ENCODE measurements at regions not wholly inside any gene's neighbourhood (a gene's known extent, or its start where the extent isn't known, plus 50 kb on each side); places are given as distances from the start of the nearest gene placed in this dataset.

- TF ChIP-seq, protein P1, sequence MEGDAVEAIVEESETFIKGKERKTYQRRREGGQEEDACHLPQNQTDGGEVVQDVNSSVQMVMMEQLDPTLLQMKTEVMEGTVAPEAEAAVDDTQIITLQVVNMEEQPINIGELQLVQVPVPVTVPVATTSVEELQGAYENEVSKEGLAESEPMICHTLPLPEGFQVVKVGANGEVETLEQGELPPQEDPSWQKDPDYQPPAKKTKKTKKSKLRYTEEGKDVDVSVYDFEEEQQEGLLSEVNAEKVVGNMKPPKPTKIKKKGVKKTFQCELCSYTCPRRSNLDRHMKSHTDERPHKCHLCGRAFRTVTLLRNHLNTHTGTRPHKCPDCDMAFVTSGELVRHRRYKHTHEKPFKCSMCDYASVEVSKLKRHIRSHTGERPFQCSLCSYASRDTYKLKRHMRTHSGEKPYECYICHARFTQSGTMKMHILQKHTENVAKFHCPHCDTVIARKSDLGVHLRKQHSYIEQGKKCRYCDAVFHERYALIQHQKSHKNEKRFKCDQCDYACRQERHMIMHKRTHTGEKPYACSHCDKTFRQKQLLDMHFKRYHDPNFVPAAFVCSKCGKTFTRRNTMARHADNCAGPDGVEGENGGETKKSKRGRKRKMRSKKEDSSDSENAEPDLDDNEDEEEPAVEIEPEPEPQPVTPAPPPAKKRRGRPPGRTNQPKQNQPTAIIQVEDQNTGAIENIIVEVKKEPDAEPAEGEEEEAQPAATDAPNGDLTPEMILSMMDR (IDR thresholded peaks at IDR 0.05): no peak
- H4K20me1 ChIP-seq (ENCODE audit: insufficient read depth, low read length): no peaks in the 10 kb centered on the region
- H3K27ac Mint-ChIP-seq: peak overlapping the region in 3 of 7 donors; percentile 12 to 85 (median 36)
- no CpG with 5 or more reads among the region's 7 CpGs for WGBS (ENCODE audit: insufficient coverage)
- H3K27me3 ChIP-seq (ENCODE audit: control insufficient read depth in 2 of 2, insufficient read depth in 2 of 2, low read length in 2 of 2): no peaks in the 10 kb centered on the region
- peaks cover 2 to 3% (median 3%) of the 10 kb centered on the region in 3 donors for H3K27me3 Mint-ChIP-seq (ENCODE audit: low read depth in 3 of 3)
- no peaks in the 10 kb centered on the region for H3K36me3 ChIP-seq (replicated peaks in 1 of 2; ENCODE audit: control insufficient read depth in 1 of 2, insufficient read depth in 2 of 2, low read length in 2 of 2)
- no peaks in the 10 kb centered on the region for H3K9me3 ChIP-seq (replicated peaks in 1 of 2; ENCODE audit: control insufficient read depth in 1 of 2, insufficient read depth in 1 of 2, low read length in 2 of 2)
- H3K9me3 Mint-ChIP-seq: peaks cover 0 to 2% (median 0%) of the 10 kb centered on the region in 7 donors
- peak overlapping the region; percentile 13 to 79 for H3K4me3 Mint-ChIP-seq
- intact Hi-C loops (cut with micrococcal nuclease): no loop called here
- H3K36me3 Mint-ChIP-seq: no peaks in the 10 kb centered on the region
- no peaks in the 10 kb centered on the region for H3K79me2 ChIP-seq (ENCODE audit: insufficient read depth, low read length)
- peak overlapping the region; percentile 9 for H2AFZ ChIP-seq (ENCODE audit: insufficient read depth, low read depth, low read length, poor library complexity, severe bottlenecking)
- H3K27ac ChIP-seq (ENCODE audit: low read depth in 1 of 2, low read length in 2 of 2): no peak overlapping the region
- H3K4me2 ChIP-seq (replicated peaks; ENCODE audit: extremely low read depth, low read length, poor library complexity, severe bottlenecking): peak overlapping the region; percentile 65
- H3K9ac ChIP-seq (ENCODE audit: insufficient read depth, low read length, poor library complexity, severe bottlenecking): no peak overlapping the region
- peaks cover 11 to 13% of the 10 kb centered on the region in 2 donors for H3K4me1 ChIP-seq (ENCODE audit: control insufficient read depth in 1 of 2, insufficient read depth in 2 of 2, low read length in 2 of 2)
- H3K4me3 ChIP-seq (replicated peaks in 1 of 3; ENCODE audit: low read depth in 2 of 3, low read length in 3 of 3): peak overlapping the region in 1 of 3 experiments; percentile 46
- peak; percentile 20 to 55 (median 39) for DNase-seq
- peaks cover 14% of the 10 kb centered on the region for H3K4me1 Mint-ChIP-seq
Observed at GRCh38 chr5:54874337-54875021, 110.9 kb downstream of the ESM1 start.

DNA sequence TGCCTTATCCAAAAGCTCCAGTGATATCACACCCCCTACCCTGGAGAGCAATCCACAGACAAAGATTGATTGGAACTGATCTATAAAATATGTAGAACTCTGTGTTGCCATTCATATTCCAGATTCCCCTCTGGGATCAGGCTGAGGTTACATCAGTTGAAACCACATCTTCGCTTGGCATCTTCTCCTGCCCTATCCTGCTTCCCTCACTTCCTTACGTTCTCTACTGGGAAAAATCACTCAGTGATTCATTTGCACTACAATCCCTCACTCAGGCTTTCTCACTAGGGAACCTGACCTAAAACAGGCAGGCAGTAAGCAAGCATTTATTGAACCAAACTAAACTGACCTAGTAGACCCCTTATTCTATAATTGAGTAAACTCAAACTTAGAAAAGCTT is 111.7 kb downstream of the ESM1 start:
- Histone ChIP-seq H3K27me3 (ENCODE audit: control insufficient read depth in 2 of 2, insufficient read depth in 2 of 2, low read length in 2 of 2) (no peaks in the 10 kb centered on the region), H3K36me3 (replicated peaks in 1 of 2; ENCODE audit: control insufficient read depth in 1 of 2, insufficient read depth in 2 of 2, low read length in 2 of 2) (no peaks in the 10 kb centered on the region), H3K4me3 (replicated peaks in 1 of 3; ENCODE audit: low read depth in 2 of 3, low read length in 3 of 3) (no peak overlapping the region), H3K79me2 (ENCODE audit: insufficient read depth, low read length) (no peaks in the 10 kb centered on the region), H3K4me2 (replicated peaks; ENCODE audit: extremely low read depth, low read length, poor library complexity, severe bottlenecking) (no peak overlapping the region), H3K9me3 (replicated peaks in 1 of 2; ENCODE audit: control insufficient read depth in 1 of 2, insufficient read depth in 1 of 2, low read length in 2 of 2) (no peaks in the 10 kb centered on the region), H3K4me1 (ENCODE audit: control insufficient read depth in 1 of 2, insufficient read depth in 2 of 2, low read length in 2 of 2) (peaks cover 11 to 13% of the 10 kb centered on the region in 2 donors), H2AFZ (ENCODE audit: insufficient read depth, low read depth, low read length, poor library complexity, severe bottlenecking) (no peak overlapping the region), H3K27ac (ENCODE audit: low read depth in 1 of 2, low read length in 2 of 2) (no peak overlapping the region), H4K20me1 (ENCODE audit: insufficient read depth, low read length) (no peaks in the 10 kb centered on the region), H3K9ac (ENCODE audit: insufficient read depth, low read length, poor library complexity, severe bottlenecking) (no peak overlapping the region)
- Mint-ChIP-seq H3K4me1 (peaks cover 14% of the 10 kb centered on the region), H3K27ac (no peak overlapping the region), H3K27me3 (ENCODE audit: low read depth in 3 of 3) (peaks cover 0 to 3% (median 2%) of the 10 kb centered on the region in 3 donors), H3K4me3 (no peak overlapping the region), H3K9me3 (peaks cover 0 to 2% (median 0%) of the 10 kb centered on the region in 7 donors), H3K36me3 (no peaks in the 10 kb centered on the region)
- DNase-seq: no peak
- WGBS (ENCODE audit: insufficient coverage): 100% methylated on average over 2 of the region's 2 CpGs
- intact Hi-C loops (cut with micrococcal nuclease): no loop called here
- TF ChIP-seq, protein P1 (IDR thresholded peaks at IDR 0.05): no peak
